OCI-LY3 (cell line): ENCODE measurements at regions not wholly inside any gene's neighbourhood (a gene's known extent, or its start where the extent isn't known, plus 50 kb on each side); places are given as distances from the start of the nearest gene placed in this dataset.

Source experiments
- H2AFZ ChIP-seq: fragments of 200-600, 300-600 bp; shearing (Covaris generic); 2 replicates; pipeline ENCODE4 v1.6.0; 2014; ENCODE audit warnings: antibody characterized with exemption, low read depth, low read length
- H3K27ac ChIP-seq: fragments of 200-600, 300-600 bp; sonication (generic); 2 replicates; pipeline ENCODE4 v1.5.1; 2014; ENCODE audit warnings: mild to moderate bottlenecking, low read length, moderate library complexity, mixed read lengths
- H3K27me3 ChIP-seq: fragments of 200-600, 300-600 bp; sonication (generic); 2 replicates; pipeline ENCODE4 v1.6.1; 2014; ENCODE audit warnings: low read depth, low read length, mixed read lengths
- H3K36me3 ChIP-seq: fragments of 200-600, 300-600 bp; sonication (generic); replicated peaks from 2 replicates; pipeline ENCODE3; 2014; ENCODE audit warnings: low read depth, low read length, mixed read lengths
- H3K4me1 ChIP-seq: fragments of 300-600, 200-600 bp; sonication (generic); 2 replicates; pipeline ENCODE4 v1.6.1; 2014; ENCODE audit warnings: low read length, mixed read lengths
- H3K4me2 ChIP-seq: fragments of 200-600, 300-600 bp; sonication (generic); 2 replicates; pipeline ENCODE4 v1.6.1; 2014; ENCODE audit warnings: low read length, mixed read lengths
- H3K4me3 ChIP-seq: fragments of 300-600, 200-600 bp; sonication (generic); 2 replicates; pipeline ENCODE4 v1.5.1; 2014; ENCODE audit warnings: antibody characterized with exemption, mild to moderate bottlenecking, low read length, moderate library complexity
- H3K79me2 ChIP-seq: fragments of 300-600, 200-600 bp; shearing (Covaris generic); 2 replicates; pipeline ENCODE4 v1.6.1; 2014; ENCODE audit warnings: mild to moderate bottlenecking, low read length, mixed read lengths
- H3K9ac ChIP-seq: fragments of 300-600, 200-600 bp; shearing (Covaris generic); 2 replicates; pipeline ENCODE4 v1.6.0; 2014; ENCODE audit warnings: mild to moderate bottlenecking, low read length, moderate library complexity
- H3K9me3 ChIP-seq: fragments of 200-600, 300-600 bp; shearing (Covaris generic); 2 replicates; pipeline ENCODE4 v1.6.1; 2014; ENCODE audit warnings: low read length, mixed read lengths; ENCODE audit not compliant: insufficient read depth
- H4K20me1 ChIP-seq: fragments of 200-600, 300-600 bp; sonication (generic); 2 replicates; pipeline ENCODE4 v1.6.1; 2016; ENCODE audit warnings: low read length, mixed read lengths; ENCODE audit not compliant: insufficient read depth
- CTCF ChIP-seq: fragments of 200-600, 300-600 bp; sonication (generic); IDR thresholded peaks from 2 replicates; pipeline ENCODE4 v1.5.1; 2014; ENCODE audit warnings: antibody characterized with exemption, low read length, low read depth
- EZH2phosphoT487 ChIP-seq: fragments of 200-600 bp; shearing (Covaris generic); IDR thresholded peaks from 2 replicates; pipeline ENCODE4 v1.6.1; 2018; ENCODE audit warnings: antibody characterized with exemption, mixed run types, low read depth

- Histone ChIP-seq H3K4me3 (no peak overlapping the region), H3K4me2 (no peak overlapping the region), H3K9me3 (no peaks in the 10 kb centered on the region), H3K79me2 (no peaks in the 10 kb centered on the region), H3K4me1 (no peaks in the 10 kb centered on the region), H4K20me1 (no peaks in the 10 kb centered on the region), H3K9ac (no peak overlapping the region), H3K36me3 (no peaks in the 10 kb centered on the region), H2AFZ (no peak overlapping the region), H3K27ac (no peak overlapping the region), H3K27me3 (no peaks in the 10 kb centered on the region)
- no peak for TF ChIP-seq EZH2phosphoT487
- no peak for TF ChIP-seq CTCF
Measured at GRCh38 chr2:235232449-235233433, 261.1 kb upstream of the AGAP1 start.

GRCh38 chr2:235234736-235235135, 259.1 kb upstream of the AGAP1 start:
- H3K79me2 ChIP-seq: no peaks in the 10 kb centered on the region

GRCh38 chr2:235235977-235236767, 257.7 kb upstream of the AGAP1 start:
- no peak overlapping the region for H3K4me3 ChIP-seq
- H3K4me2 ChIP-seq: no peak overlapping the region
- no peaks in the 10 kb centered on the region for H3K27me3 ChIP-seq
- no peak overlapping the region for H3K27ac ChIP-seq
- TF ChIP-seq EZH2phosphoT487 (no peak), CTCF (no peak)
- no peaks in the 10 kb centered on the region for H3K4me1 ChIP-seq
- H3K79me2 ChIP-seq: no peaks in the 10 kb centered on the region
- H3K36me3 ChIP-seq: no peaks in the 10 kb centered on the region
- no peak overlapping the region for H2AFZ ChIP-seq
- H4K20me1 ChIP-seq: no peaks in the 10 kb centered on the region
- no peaks in the 10 kb centered on the region for H3K9me3 ChIP-seq
- no peak overlapping the region for H3K9ac ChIP-seq

More at GRCh38 chr2:235234736-235235135, 259.1 kb upstream of the AGAP1 start:
- no peak overlapping the region for H3K9ac ChIP-seq
- H3K9me3 ChIP-seq: no peaks in the 10 kb centered on the region
- no peak overlapping the region for H3K4me3 ChIP-seq
- H3K4me1 ChIP-seq: no peaks in the 10 kb centered on the region
- H3K36me3 ChIP-seq: no peaks in the 10 kb centered on the region
- H4K20me1 ChIP-seq: no peaks in the 10 kb centered on the region
- H3K4me2 ChIP-seq: no peak overlapping the region
- H3K27me3 ChIP-seq: no peaks in the 10 kb centered on the region
- no peak overlapping the region for H2AFZ ChIP-seq
- no peak overlapping the region for H3K27ac ChIP-seq
- TF ChIP-seq EZH2phosphoT487 (no peak), CTCF (no peak)

- Histone ChIP-seq H3K79me2 (no peaks in the 10 kb centered on the region), H3K9me3 (no peaks in the 10 kb centered on the region), H3K4me3 (no peak overlapping the region), H3K36me3 (no peaks in the 10 kb centered on the region), H3K4me2 (no peak overlapping the region), H3K4me1 (no peaks in the 10 kb centered on the region), H3K27me3 (no peaks in the 10 kb centered on the region), H3K9ac (no peak overlapping the region), H3K27ac (no peak overlapping the region), H4K20me1 (no peaks in the 10 kb centered on the region), H2AFZ (no peak overlapping the region)
- TF ChIP-seq CTCF (no peak), EZH2phosphoT487 (no peak)
Measured at GRCh38 chr2:235238537-235238936, 255.3 kb upstream of the AGAP1 start.
